Left ventricle myocardium superior (tissue), 1 donor: ENCODE measurements at regions not wholly inside any gene's neighbourhood (a gene's known extent, or its start where the extent isn't known, plus 50 kb on each side); places are given as distances from the start of the nearest gene placed in this dataset.
A peak's percentile ranks its signal among the peaks of the same experiment; 100 is the strongest.

ENCODE experiments used
- ATAC-seq: fragments of 200-7000 bp; cut with Tn5 transposase; one replicate; pipeline ENCODE4 v1.9.1; 2020; ENCODE audit warnings: mild to moderate bottlenecking, moderate library complexity
- DNase-seq: peaks from one replicate; pipeline ENCODE4 v3.0.0-alpha.2; 2020
- intact Hi-C: fragments of 100-400 bp; cut with micrococcal nuclease; formaldehyde crosslinking; loops from one replicate; pipeline ENCODE4 v1.11.0; 2022
- donor health status: DM: no; HTN: yes; CAD: no; lungs with severe emphysema.

DNA sequence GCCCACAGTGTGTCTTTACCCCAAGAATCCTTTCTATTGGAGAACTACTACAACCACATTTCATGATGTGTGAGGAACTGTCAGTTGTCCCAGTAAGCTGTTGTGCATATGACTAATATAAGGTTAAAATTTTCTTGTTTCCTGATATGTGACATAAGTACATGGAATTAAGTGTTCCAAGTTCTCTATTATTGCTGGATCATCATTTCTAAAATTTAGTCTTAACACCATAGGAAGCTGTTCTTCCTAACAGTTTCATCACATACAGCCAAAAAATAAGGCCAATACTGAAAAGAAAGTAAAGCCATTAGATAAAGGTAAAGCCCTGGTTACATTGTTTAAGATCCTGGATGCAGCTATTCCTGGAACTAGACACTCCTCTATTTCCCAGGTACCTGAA lies 620.9 kb upstream of the CDH8 start:
- no peak for ATAC-seq

DNA sequence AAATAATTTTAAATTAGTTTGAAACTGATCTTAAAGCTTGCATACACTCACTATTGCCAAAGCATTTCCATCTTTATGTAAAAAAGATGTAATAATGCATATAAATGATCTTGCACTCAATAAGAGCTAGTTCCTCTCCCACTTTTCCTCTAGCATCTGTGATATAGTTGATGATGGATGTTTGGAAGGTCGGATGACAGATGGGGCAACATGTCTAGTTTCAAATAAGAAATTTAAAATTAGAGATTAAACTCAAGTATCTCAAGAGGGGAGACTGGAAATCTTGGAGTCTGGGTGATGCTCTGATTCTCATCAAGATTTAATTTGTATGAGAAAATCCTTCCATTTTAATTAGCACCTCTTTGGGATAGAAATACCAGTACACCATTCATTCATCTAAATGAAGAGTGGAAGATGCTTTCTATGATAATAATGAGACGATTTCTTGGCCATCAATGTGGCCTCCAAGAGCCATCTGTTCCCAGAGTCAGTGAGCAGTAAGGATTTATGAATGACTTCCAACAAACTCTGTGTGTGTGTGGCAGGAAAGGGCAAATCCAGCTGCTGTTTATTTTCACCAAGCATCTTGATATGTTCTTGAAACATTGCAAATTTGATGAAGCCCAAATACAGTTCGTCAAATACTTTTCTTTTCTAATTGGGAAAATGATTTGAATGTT lies 616.3 kb upstream of the CDH8 start:
- ATAC-seq = no peak

More for the DNA sequence above, 620.9 kb upstream of the CDH8 start:
- DNase-seq = no peak
- intact Hi-C loops = no loop called here

DNA sequence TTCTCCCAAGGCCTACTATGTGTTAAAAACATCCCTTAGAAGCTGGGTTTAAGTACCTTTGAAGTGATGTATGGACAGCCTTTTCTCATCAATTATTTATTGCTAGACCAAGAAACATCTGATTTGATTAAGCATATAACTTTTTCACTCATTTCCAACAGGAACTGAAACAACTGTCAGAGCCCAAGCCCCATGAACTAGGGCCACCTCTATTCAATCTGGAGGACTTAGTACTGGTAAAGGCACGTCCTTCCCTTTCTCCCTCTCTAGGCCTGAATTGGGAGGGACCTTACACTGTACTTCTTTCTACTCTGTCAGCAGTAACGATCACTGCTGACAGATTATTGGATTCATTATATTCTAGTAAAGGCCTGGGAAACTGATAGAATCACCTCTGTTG lies 612.0 kb upstream of the CDH8 start:
- no peak for ATAC-seq
- no peak for DNase-seq
- intact Hi-C loops = no loop called here

More for the DNA sequence above, 616.3 kb upstream of the CDH8 start:
- intact Hi-C loops = no loop called here
- no peak for DNase-seq

DNA sequence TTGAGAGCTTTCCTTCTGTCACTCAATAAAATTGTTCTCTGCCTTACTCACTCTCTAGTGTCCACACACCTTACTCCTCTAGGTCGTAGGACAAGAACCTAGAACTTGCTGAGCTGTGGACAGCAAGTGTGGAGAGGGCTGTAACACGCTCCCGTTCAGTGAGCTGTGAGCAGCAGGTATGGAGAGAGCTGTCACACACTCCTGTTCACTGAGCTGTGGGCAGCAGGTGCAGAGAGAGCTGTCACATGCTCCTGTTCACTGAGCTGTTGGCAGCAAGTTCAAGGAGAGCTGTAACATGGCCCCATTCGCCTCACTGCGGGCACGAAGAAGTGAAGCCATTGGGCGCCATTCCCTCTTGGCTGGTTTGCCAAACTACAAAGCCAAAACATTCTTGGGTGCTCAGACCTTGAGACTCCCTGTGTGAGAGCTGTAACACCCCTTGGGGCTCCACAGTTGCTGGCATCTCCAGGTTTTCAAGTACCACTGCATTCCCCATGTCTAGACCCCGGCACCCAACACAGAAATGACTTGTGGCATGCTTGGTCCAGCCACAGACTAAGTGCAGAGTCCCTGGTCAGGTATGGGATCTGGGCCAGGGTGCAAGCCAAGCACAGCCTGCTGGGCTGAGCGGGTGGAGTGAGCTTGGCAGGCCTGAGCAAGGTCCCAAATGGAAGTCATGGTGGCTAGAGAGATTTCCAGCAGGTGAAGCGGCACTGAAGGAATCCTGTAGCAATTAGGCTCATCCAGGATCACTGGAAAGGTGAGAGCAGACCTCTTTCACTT lies 608.0 kb upstream of the CDH8 start:
- ATAC-seq = peak; percentile 63
- intact Hi-C loops = no loop called here
- peak; percentile 18 for DNase-seq

DNA sequence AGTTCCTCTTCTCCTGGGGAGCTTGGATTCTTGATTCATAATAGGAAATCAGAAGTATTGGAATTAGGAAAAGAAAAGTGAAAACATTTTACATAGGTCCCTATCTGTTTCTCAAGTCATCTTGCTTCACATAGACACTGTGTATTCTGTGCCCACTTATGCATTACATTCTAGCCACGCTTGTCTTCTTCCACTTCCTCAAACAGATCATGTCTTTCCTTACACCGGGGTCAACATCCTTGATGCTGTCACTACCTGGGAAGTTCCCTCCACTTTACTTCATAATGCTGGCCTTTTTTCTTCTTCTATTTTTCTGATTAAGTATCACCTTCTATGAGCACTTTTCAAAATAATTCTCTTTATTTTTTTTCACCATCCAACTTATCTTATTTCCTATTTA lies 606.4 kb upstream of the CDH8 start:
- DNase-seq (no peak), ATAC-seq (no peak)
- intact Hi-C loops = no loop called here

DNA sequence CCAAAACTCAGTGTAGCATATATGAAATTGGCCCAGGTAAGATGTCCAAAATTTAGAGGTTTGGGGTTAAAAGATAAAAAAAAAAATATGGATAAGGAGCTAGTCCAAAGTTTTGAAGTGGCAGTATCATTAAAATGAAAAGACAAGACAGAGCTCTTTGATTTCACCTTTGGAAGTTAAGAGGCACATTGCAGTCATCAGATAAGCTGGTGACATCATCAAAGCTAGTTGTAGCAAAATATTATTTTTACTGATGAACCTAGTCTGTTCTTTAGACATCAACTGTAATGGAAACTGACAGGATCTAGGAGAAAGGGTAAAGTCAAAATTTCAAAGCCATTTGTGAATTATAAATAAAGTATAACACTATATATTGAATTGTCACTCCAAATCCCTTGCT lies 603.7 kb upstream of the CDH8 start:
- intact Hi-C loops = no loop called here
- no peak for DNase-seq
- ATAC-seq = no peak

DNA sequence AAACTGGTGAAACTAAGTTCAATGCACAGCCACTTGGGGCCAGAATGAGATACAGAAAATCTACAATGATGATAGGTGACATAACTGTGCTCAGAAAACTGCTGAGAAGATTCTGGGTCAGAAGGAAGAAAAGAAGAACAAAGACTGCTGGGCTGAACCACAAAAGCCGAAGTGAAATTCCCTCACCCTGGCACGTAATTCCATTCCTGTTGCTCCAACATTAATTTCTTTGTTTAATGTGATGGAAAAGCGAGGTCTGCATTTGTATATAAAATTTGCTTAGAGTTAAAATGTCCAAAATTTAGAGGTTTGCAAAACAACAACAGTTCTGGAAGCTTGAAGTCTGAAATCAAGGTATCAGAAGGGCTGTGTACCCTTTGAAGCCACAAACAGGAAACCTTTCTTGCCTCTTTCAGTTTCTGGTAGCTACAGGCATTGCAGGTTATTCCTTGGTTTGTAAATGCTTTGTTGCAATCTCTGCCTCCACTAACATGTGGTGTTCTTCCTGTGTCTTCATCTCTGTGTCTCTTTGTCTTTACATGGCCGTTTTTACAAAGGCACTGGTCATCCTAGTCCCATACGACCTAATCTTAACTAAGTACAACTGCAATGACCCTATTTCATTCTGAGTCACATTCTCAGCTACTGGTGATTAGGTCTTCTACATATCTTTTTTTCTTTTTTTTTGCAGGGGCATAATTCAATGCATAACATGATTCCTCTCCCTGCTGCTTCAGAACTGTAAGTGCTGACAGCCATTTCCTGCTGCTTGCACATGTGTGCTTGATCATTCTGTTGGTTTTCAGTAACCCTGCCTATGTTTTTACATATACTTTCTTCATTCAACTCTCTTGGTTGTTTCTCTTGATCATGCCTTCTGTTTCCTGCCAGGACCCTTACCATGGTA lies 603.0 kb upstream of the CDH8 start:
- intact Hi-C loops = no loop called here
- no peak for DNase-seq
- peak; percentile 23 for ATAC-seq

DNA sequence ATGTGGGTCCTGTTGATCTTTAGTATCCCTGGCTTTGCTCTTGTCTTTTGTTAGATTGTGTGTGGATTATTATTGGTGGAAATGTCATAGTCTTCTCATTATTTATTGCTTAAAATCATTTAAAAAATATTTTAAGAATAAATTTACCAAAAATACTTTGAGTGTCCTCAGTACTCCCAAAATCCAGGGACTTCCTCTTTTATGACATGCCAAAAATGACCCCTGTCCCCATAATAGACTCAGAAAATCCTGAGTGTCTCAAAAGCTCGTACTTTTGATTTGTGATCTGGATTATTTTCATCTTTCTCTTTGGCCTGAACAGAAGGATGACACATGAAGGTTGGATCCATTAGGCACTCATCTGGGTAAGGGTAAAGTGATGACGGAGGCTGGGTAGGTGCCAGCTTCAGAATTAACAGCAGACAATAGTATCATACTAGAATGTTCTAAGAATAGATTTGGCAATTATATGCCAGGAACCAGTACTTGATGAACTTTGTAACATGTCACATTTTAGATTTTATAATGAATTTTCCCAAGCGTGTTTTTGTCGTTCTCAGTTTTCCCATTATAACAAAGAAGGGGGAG lies 602.2 kb upstream of the CDH8 start:
- DNase-seq = no peak
- intact Hi-C loops = no loop called here

DNA sequence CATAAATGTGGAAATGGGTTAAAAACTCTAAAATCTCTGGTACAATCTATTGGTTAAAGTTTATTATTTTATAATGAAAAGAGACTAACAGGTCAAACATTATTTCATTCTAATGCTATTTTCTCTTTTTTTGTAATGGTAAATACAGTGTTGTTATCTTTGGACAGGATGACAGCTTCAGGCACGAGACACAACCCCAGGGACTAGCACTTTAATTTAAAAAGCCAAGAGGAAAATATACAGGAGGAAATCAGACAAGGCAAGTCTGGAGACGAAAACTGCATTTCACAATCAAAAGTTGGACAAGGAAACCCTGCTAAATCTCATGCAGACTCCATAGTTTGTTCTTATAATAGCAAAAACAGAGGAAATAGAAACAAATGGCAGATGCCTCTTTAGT lies 589.1 kb upstream of the CDH8 start:
- intact Hi-C loops = no loop called here
- DNase-seq (no peak), ATAC-seq (no peak)

More for the DNA sequence above, 602.2 kb upstream of the CDH8 start:
- peak; percentile 92 for ATAC-seq

DNA sequence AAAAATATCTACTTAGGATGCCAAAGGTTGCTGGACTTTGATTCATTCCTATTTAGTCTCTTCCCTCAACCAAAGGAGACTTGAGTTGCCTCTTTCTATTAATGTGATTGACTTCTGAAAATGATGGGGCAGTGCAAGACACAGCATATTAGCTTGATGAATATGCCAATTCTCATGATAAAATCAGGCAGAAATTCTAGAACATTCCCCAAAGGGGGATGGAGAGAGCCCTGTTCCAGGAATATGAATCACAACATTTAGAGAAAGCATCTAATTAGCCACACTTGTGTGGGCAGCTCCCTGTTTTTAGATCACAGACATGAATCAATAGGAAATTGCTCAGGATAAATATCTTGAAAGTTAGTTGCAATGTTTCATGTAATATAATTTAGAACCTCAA lies 584.0 kb upstream of the CDH8 start:
- intact Hi-C loops = no loop called here
- ATAC-seq = no peak
- DNase-seq = no peak

DNA sequence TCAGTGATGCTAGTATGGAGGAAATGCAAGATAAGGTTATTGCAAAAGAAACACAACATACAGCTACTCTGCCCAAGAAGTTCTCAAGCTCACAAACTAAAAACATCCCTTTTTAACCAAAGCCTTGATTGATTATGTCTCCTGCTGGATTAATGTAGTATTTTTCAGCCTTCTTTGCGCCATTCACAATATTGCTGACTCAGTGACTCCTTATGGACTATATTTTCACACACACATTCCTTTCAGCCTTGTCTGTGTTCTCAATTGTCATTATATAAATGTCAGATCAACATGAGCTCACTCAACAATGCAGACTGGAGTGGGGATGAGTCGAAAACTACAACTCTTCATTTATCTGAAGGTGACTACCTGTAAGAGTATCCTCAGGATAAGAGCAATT lies 579.3 kb upstream of the CDH8 start:
- ATAC-seq (no peak), DNase-seq (no peak)
- intact Hi-C loops = no loop called here

DNA sequence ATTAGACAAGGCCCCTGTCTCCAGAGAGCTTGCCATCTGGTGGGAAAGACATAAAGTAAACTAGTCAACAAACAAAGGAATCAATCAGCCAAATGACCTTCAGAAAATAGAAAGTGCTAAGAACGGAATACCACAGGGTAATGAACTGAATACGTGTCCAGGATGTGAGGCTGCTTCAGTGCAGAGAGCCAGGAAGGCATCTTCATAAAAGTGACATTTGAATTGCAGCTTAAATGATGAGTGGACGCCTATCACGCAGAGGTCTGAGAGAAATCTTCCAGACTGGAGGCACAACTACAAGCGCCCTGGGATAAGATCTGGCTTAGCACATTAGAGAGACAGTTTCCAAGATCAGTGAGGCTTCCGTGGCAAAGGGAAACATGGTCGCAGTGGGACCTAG lies 574.1 kb upstream of the CDH8 start:
- no peak for ATAC-seq
- DNase-seq = no peak
- intact Hi-C loops = no loop called here

DNA sequence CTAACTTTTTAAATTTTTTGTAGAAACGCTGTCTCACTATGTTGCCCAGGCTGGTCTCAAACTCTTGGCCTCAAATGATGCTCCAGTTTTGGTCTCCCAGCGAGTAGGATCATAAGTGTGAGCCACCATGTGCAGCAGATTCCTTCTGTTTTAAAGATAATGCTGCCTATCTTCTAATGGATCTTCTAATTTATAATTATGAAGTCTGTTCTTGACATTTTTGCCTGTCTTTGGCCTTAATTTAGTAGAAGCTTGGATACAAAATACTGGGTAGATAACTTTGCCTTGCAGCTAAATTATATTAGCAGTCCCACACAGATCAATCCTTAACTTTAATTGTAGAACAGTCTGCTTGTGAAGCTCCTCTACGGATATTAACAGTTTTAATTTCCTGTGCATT lies 566.6 kb upstream of the CDH8 start:
- intact Hi-C loops = no loop called here
- ATAC-seq = no peak

DNA sequence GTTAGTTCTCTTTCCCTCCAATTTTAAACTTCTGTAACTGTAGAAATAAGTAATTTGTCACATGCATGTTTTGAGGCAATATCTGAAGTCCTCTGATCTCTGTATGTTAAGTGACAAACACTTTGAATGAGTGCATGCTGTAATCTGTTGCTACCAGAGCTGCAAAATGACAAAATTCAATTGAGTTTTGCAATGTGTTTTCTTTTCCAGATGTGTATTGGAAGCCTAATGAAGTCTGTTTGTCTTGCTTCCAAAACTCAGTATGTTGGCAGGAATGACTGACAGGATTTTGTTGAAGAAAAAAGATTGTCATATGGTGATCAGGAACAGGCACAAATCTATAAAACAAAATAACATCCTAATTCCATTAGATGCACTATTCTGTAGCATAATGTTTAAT lies 561.6 kb upstream of the CDH8 start:
- intact Hi-C loops = no loop called here
- DNase-seq = no peak
- ATAC-seq = no peak

More for the DNA sequence above, 566.6 kb upstream of the CDH8 start:
- no peak for DNase-seq

DNA sequence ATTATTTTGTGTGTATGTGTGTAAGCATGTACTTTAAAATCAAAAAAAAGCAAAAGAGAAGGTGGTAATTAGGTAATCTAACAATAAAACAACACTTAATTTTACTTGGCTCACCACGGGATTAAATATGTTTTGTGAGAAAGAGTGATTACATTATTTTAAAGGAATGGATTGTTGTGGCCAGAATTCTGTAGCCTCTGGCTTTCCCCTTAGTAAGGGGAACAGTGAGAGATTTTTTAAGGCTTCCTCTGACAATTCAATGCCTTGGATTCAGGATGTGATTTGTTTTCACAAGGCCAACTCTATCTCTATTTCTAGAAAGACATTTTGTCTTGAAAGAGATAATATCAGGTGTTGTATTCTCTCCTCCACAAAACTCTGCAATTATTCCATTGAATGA lies 560.3 kb upstream of the CDH8 start:
- no peak for ATAC-seq
- intact Hi-C loops = no loop called here

DNA sequence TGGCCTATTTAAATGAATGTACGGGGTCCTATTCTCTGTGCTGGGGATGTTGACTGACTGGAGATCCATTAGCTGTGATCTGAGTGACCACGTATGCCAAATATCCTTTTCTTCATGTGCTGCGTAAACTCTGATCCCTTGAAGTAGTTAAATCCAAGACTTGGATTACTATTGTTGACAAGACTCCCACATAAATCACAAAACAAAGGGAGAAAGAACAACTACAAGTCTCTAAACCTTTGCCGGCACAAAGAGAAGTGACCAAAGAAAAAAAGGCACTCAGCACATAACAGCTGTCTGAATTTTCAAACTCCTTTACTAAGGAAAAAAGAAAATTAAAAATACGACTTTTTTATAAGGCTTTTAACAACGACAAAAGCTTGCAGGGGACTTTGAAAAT lies 559.9 kb upstream of the CDH8 start:
- ATAC-seq (no peak), DNase-seq (no peak)
- intact Hi-C loops = no loop called here

More for the DNA sequence above, 560.3 kb upstream of the CDH8 start:
- DNase-seq = no peak

DNA sequence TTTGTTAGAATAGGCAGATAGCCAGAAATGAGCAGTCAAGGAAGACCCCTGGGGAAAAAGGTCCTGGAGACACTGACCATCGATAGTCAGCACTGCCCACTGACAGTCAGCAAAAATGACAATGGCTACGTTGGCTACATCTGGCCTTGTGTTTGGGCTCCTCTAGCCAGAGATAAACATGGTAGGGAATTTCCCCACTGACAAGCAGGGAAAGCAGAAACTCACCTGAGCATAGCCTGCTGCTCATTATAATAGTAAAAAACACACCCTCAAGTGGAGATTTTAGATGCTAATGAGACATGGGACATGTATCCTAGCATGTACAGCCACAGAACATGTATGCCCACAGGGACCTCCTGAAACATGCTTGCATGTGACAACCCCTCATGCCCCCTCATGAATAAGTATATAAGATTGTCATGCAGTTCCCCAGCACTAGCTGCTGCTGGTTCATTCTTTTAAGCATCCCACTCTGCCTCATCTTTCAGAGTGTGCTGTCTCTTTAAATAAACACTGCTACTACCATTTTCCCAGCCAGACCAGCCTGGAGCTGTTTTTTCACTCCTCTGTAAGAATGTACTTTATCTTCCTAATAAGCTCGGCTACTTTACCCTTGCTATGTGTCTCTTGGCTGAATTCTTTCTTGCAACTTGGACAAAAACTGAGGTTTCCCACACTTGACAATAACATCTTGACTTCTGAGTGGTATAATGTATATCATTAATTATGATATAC lies 550.1 kb upstream of the CDH8 start:
- DNase-seq (no peak), ATAC-seq (no peak)
- intact Hi-C loops = no loop called here

DNA sequence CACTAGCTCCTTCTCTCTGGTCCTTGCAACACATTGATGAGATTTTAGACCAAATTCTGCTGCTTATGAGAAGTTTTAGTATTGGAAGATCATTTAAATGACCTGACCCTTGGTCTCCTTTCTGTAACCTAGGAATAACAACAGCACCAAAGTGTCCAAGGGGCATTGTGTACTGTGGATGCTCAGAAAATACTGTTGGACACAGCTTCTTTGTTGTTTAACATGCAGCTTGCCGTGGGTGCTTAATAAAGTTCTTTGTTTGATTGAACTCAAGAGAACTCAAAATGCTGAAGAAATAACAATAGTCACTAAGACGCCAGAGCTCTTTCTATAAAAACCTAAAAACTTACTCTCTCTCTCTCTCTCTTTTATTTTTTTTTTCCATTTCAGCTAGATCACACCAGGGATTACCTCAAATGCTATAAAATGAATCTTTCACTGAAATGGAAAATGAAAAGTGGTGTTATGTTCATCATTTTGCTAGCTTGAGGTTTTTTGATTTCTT lies 548.9 kb upstream of the CDH8 start:
- intact Hi-C loops = no loop called here
- ATAC-seq = no peak

DNA sequence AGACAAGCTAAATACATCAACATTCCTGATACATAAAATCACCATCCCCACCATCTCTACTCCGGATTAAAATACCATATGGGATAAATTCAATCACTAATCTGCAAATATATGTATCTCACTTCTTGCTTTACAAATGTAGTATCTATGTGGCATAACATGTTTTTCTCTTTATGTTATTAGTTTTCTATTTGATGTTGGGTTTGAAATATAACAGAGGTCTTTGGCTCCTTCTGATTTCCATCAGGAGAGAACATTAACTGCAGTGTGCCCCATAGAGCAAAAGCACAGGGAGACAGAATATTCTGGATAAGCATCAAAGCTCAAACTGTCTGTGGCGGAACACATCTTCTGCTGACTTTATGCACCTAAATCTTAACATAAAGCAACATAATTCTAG lies 547.2 kb upstream of the CDH8 start:
- ATAC-seq (no peak), DNase-seq (no peak)
- intact Hi-C loops = no loop called here

More for the DNA sequence above, 548.9 kb upstream of the CDH8 start:
- no peak for DNase-seq
